A673 (cell line): ENCODE measurements at regions not wholly inside any gene's neighbourhood (a gene's known extent, or its start where the extent isn't known, plus 50 kb on each side); places are given as distances from the start of the nearest gene placed in this dataset.
"Not testable (repeated sequence)": the region's sequence is repeated elsewhere in the genome, so short reads cannot be mapped to it uniquely, and the experiment has no call there.

Source experiments
- CTCF ChIP-seq: fragments of 300-800, 200-600 bp; sonication (generic); conservative IDR thresholded peaks from 2 replicates; pipeline ENCODE4 v1.5.1; 2017; ENCODE audit warnings: low read depth, mild to moderate bottlenecking, antibody characterized with exemption, low read length, moderate library complexity, mixed read lengths
- EZH2 ChIP-seq: fragments of 200-600 bp; sonication (generic); IDR thresholded peaks from 2 replicates; pipeline ENCODE4 v1.6.1; 2017; ENCODE audit warnings: borderline replicate concordance, low read depth, mild to moderate bottlenecking, mixed read lengths, antibody characterized with exemption, low read length; ENCODE audit not compliant: poor library complexity, severe bottlenecking

- not testable (repeated sequence) for TF ChIP-seq EZH2, CTCF
Measured at GRCh38 chr10:27311809-27312208, 71.2 kb upstream of the ACBD5 start.
